ENCODE measurements at regions not wholly inside any gene's neighbourhood (a gene's known extent, or its start where the extent isn't known, plus 50 kb on each side); places are given as distances from the start of the nearest gene placed in this dataset.

GRCh38 chr2:212736385-212736726 is 197.8 kb upstream of the ERBB4 start (continued):
- TF ChIP-seq, protein P1, sequence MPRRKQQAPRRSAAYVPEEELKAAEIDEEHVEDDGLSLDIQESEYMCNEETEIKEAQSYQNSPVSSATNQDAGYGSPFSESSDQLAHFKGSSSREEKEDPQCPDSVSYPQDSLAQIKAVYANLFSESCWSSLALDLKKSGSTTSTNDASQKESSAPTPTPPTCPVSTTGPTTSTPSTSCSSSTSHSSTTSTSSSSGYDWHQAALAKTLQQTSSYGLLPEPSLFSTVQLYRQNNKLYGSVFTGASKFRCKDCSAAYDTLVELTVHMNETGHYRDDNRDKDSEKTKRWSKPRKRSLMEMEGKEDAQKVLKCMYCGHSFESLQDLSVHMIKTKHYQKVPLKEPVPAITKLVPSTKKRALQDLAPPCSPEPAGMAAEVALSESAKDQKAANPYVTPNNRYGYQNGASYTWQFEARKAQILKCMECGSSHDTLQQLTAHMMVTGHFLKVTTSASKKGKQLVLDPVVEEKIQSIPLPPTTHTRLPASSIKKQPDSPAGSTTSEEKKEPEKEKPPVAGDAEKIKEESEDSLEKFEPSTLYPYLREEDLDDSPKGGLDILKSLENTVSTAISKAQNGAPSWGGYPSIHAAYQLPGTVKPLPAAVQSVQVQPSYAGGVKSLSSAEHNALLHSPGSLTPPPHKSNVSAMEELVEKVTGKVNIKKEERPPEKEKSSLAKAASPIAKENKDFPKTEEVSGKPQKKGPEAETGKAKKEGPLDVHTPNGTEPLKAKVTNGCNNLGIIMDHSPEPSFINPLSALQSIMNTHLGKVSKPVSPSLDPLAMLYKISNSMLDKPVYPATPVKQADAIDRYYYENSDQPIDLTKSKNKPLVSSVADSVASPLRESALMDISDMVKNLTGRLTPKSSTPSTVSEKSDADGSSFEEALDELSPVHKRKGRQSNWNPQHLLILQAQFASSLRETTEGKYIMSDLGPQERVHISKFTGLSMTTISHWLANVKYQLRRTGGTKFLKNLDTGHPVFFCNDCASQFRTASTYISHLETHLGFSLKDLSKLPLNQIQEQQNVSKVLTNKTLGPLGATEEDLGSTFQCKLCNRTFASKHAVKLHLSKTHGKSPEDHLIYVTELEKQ (CRISPR knock-in tag; IDR thresholded peaks at IDR 0.05) = no peak
- TF ChIP-seq CREB1 (IDR thresholded peaks at IDR 0.05) (no peak), CREB1 (CRISPR knock-in tag; IDR thresholded peaks at IDR 0.05) (no peak), NRF1 (conservative IDR thresholded peaks at IDR 0.05 in 1 of 2, IDR thresholded peaks at IDR 0.05 in 1 of 2) (no peak)

GRCh38 chr2:212733273-212733672 is 194.7 kb upstream of the ERBB4 start:
- Histone ChIP-seq H3K27ac (ENCODE audit: extremely low read depth, low read depth, low read length) (no peak overlapping the region), H3K9ac (ENCODE audit: insufficient read depth in 1 of 2, low read depth in 2 of 2, low read length in 2 of 2) (no peak overlapping the region), H3K27me3 (ENCODE audit: control insufficient read depth in 2 of 2, insufficient read depth in 2 of 2, low read length in 2 of 2) (no peaks in the 10 kb centered on the region), H2AFZ (ENCODE audit: low read depth, low read length) (no peak overlapping the region), H3K36me3 (ENCODE audit: control insufficient read depth, insufficient read depth, low read length) (no peaks in the 10 kb centered on the region), H3K4me2 (ENCODE audit: insufficient read depth, low read length) (no peak overlapping the region), H4K20me1 (replicated peaks; ENCODE audit: control insufficient read depth, insufficient read depth, low read length) (no peaks in the 10 kb centered on the region), H3K9me3 (replicated peaks; ENCODE audit: control insufficient read depth, insufficient read depth, low read depth, low read length) (no peaks in the 10 kb centered on the region), H3K9me1 (ENCODE audit: control insufficient read depth, insufficient read depth, low read length) (no peaks in the 10 kb centered on the region), H3K4me3 (no peak overlapping the region), H3K4me1 (replicated peaks in 1 of 2; ENCODE audit: control insufficient read depth in 2 of 2, insufficient read depth in 2 of 2, low read length in 2 of 2) (no peaks in the 10 kb centered on the region), H3K79me2 (ENCODE audit: control insufficient read depth, insufficient read depth, low read length) (no peaks in the 10 kb centered on the region)
- WGBS (ENCODE audit: insufficient coverage, low coverage, missing lambda C conversion rate) = 0% methylated on average over 3 of the region's 4 CpGs
- BruUV-seq (replicated peaks) = no TSS peak
- TF ChIP-seq RHOXF2B (CRISPR knock-in tag; conservative IDR thresholded peaks at IDR 0.05) (no peak), MBD1 (CRISPR knock-in tag; IDR thresholded peaks at IDR 0.05) (no peak), IFI16 (CRISPR knock-in tag; IDR thresholded peaks at IDR 0.05) (no peak), RFX5 (IDR thresholded peaks at IDR 0.05; ENCODE audit: low read depth, low read length) (no peak), C11orf30 (IDR thresholded peaks at IDR 0.05; ENCODE audit: low read depth) (no peak), JUN (IDR thresholded peaks at IDR 0.05; ENCODE audit: borderline replicate concordance, low read depth, low read length) (no peak), JUN (CRISPR knock-in tag; IDR thresholded peaks at IDR 0.05; ENCODE audit: borderline replicate concordance) (no peak), LARP7 (IDR thresholded peaks at IDR 0.05) (no peak), ZNF263 (CRISPR knock-in tag; IDR thresholded peaks at IDR 0.05; ENCODE audit: borderline replicate concordance) (no peak), BCOR (IDR thresholded peaks at IDR 0.05) (no peak), ZNF347 (CRISPR knock-in tag; IDR thresholded peaks at IDR 0.05; ENCODE audit: low read depth) (no peak), NFE2L1 (tag; IDR thresholded peaks at IDR 0.05; ENCODE audit: borderline replicate concordance, low read depth) (no peak), ZNF589 (CRISPR knock-in tag; IDR thresholded peaks at IDR 0.05; ENCODE audit: low read depth) (no peak), PHTF2 (CRISPR knock-in tag; IDR thresholded peaks at IDR 0.05) (no peak)
- intact Hi-C loops (cut with micrococcal nuclease) (no loop called here), in situ Hi-C loops (cut with MboI) (no loop called here)
- FAIRE-seq (no peak), ATAC-seq (no peak), DNase-seq (ENCODE audit: extremely low read depth in 1 of 4, low spot score in 3 of 4) (no peak)
- ChIA-PET CTCF (ENCODE audit: low intra/inter-chr PET ratio) (no interaction called here), POLR2A (no interaction called here)

Data from K562 (cell line).